ENCODE measurements at regions not wholly inside any gene's neighbourhood (a gene's known extent, or its start where the extent isn't known, plus 50 kb on each side); places are given as distances from the start of the nearest gene placed in this dataset.

- TF ChIP-seq CTCF (IDR thresholded peaks at IDR 0.05; ENCODE audit: extremely low read depth in 1 of 2, insufficient read depth in 1 of 2, low read depth in 1 of 2, low read length in 2 of 2) (no peak), FOS (IDR thresholded peaks at IDR 0.05; ENCODE audit: borderline replicate concordance, insufficient read depth, low read length) (no peak), POLR2A (IDR thresholded peaks at IDR 0.05; ENCODE audit: low read depth, low read length) (no peak), POLR2AphosphoS5 (IDR thresholded peaks at IDR 0.05; ENCODE audit: insufficient read depth, low read depth, low read length) (no peak), EZH2 (IDR thresholded peaks at IDR 0.05; ENCODE audit: borderline replicate concordance, low read depth, low read length, severe bottlenecking) (no peak), JUN (IDR thresholded peaks at IDR 0.05; ENCODE audit: borderline replicate concordance, insufficient read depth, insufficient read length, low read depth) (no peak), MAX (IDR thresholded peaks at IDR 0.05; ENCODE audit: insufficient read depth, insufficient read length) (no peak)
These were observed 73.8 kb upstream of the ATP5PO start for GRCh38 chr21:33989440-33989839.
